Inflammatory macrophage treated with lipopolysaccharide for 1 hour (primary cell): ENCODE measurements at regions not wholly inside any gene's neighbourhood (a gene's known extent, or its start where the extent isn't known, plus 50 kb on each side); places are given as distances from the start of the nearest gene placed in this dataset.
"Not testable (repeated sequence)": the region's sequence is repeated elsewhere in the genome, so short reads cannot be mapped to it uniquely, and the experiment has no call there.

Experiments
- DNase-seq, 2 donors: peaks; one replicate each; pipeline ENCODE4 v3.0.0-alpha.2; 2020 to 2022

DNA sequence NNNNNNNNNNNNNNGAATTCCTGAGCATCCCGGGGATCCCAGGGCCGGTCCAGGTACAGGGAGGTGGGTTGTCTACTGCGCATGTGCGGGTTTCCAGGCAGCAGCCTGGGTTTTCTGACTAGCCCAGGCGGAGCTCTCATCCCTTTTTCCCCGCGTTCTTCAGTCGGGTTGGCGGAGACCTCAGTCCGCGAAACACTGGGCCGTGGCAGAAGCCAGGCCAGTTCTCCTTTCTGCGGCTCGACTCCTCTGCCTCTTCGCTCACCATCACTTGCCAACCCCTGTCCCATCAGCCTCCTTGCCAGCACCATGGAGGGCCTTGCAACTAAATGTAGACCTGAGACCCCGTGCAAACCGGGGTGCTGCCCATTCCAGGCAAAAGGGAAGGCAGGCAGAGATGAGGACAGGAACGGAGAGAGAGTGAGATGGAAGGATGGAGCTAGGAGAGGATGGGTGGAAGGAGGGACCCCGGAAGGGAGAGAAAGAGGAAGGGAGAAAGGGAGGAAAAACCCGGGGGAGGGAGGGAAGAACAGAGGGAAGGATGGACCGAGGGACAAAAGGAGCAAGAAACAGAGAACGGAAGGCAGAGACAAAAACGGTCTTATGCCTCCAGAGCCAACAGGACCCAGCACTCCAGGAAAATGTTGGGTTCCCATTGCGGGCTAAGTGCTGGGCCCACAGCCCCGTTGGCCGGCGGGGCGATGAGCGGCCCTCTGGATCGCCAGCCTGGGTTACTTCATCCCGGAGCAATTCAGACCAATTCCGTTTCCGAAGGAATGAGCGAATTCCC, 445.4 kb upstream of the DEFB115 start:
- DNase-seq: peak; percentile 51 to 74

- no peak for DNase-seq
Measured at GRCh38 chr20:30812739-30813411, 444.6 kb upstream of the DEFB115 start.

DNA sequence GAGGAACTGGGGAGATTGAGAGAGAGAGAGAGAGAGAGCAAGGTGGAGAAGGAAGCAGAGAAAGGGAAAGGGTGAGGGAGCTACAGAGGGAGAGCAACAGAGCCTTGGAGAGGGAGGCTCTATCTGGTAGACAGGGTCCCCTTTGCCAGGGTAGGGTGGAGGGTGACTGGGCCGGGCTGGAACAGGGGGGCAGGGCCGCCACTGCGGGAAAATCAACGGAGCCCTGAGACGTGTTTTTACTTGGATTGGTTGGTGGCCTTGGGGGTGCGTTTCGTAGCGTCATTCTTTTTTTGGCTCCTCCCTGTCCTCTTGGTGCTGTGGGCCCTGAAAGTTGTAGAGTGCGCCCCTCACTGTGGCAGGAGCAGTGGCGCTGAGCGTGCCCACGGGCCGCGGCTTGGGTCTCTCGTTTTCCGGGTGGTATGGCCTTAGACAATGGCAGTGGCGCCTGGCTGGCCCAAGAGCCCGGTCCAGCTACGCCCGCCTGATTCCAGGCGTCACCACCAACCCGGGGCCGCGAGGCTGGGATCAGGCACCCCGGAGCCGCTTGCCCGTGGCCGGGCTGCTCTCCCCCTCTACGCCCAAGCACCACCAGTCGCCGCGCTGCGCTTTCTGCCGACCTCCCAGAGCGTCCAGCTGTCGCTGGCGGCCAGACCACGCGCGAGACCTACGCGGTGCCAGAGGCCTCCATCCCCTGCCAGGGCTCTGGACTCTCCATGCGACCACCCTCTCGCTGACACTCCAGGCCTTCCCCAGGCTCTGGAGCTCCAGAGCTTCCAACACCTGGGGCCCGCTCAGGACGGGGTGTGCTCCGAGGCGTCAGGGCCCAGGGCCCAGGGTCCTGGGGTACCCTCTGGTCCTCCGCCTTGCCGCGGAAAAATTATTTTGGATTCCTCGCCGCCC, 443.8 kb upstream of the DEFB115 start:
- not testable (repeated sequence) for DNase-seq

GRCh38 chr20:30814312-30814639, 443.2 kb upstream of the DEFB115 start:
- DNase-seq: not testable (repeated sequence)

DNA sequence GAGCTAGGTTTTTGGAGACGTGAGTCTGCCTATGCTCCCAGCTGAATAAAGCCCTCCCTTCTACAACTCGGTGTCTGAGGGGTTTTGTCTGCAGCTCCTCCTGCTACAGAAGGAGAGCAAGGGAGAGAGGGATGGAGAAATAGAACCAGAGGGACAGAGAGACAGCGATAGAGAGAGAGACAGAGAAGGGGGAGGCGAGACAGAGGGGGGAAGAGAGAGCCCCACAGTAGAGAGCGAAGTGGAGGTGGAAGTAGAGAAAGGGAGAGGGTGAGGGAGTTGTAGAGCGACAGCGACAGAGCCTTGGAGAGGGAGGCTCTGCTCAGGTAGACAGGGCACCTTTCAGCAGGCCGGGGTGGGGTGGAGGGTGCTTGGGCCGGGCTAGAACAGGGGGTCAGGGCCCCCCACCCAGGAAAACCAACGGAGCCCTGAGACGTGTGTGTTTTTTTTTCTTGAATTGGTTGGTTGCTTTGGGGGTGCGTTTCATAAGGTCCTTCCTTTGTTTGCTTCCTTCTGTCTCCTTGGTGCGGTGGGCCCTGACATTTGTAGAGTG, 442.4 kb upstream of the DEFB115 start:
- DNase-seq: not testable (repeated sequence)

DNA sequence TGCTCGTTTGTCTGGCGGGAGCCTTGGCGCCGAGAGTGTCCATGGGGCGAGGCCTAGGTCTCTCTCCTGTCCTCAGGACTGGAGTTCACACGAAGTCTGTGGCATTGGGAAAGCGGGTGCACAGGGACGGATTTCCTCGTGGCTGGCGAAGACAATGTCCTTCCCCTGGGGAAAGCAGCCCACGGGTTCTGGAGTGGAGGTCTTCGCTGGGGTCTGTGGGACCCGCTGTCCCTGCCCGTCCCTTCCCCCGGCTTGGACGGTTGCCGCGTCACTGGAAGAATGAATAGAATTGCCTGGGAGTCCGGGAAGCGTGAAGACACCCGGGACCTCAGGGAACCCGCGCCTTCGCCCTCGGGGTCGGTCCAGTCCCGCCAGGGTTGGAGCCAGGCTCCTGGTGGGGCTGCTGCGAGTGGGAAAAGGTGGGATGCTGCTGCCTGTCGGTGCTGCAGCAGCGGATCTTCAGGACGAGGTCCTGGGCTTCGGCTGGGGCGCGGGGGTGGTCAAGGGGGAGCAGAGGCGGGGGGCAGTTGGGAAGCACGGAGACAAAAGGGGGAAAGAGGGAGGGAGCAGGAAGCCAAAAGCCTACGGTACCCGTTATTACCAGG, 441.8 kb upstream of the DEFB115 start:
- DNase-seq: no peak

- DNase-seq: no peak
Measured at GRCh38 chr20:30816182-30816645, 441.2 kb upstream of the DEFB115 start.

GRCh38 chr20:30821615-30822014, 435.8 kb upstream of the DEFB115 start:
- DNase-seq: not testable (repeated sequence)

GRCh38 chr20:30824666-30825065, 432.8 kb upstream of the DEFB115 start:
- not testable (repeated sequence) for DNase-seq

DNA sequence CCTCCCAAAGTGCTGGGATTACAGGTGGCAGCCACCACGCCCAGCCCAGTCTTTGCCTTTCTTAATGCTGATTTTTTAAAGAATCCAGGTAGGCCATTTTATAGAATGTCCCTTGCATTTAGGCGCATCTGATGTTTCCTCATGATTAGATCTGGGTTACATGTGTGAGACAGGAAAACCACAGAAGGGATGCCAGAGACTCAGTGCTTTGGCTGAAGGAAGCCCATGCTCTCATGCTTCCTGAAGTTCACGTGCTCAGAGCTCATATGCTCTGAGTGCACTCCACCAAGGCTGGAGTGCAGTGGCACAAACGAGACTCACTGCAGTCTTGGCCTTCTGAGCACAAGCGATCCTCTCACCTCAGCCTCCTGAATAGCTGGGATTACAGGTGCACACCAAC, 411.5 kb upstream of the DEFB115 start:
- not testable (repeated sequence) for DNase-seq

DNA sequence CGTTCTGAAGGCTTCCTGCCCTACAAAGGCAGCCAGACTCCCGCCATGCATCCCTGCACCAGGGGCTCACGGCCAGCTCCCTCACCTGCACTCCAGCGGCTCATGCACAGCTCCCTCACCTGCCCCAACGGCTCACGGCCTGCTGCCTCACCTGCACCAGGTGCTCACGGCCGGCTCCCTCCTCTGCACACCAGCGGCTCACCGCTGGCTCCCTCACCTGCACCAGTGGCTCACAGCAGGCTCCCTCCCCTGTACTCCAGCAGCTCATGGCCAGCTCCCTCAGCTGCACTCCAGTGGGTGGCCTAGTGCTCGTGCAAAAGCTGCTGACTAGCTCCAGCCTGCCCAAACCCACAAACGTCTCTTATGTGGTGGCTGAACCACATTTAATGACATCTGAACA, 389.2 kb upstream of the DEFB115 start:
- DNase-seq: not testable (repeated sequence)

DNA sequence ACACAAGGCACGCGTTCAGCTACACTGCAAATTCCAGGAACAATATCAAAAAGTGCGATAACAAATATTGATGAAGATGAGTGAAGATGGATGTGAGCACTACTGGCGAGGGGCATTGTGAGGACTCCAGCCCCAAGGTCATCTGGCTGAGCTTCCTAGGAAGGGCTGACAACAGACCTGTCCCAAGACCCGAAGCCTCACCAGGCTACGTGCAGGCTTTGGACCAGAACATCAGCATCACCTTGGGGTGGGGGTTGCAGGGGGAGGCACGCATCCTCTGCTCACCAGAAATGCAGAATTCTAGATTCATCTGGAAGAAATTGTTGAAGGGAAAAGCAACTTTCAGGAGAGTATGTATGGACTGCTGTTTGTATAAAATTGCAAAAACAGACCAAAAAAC, 386.3 kb upstream of the DEFB115 start:
- not testable (repeated sequence) for DNase-seq

- not testable (repeated sequence) for DNase-seq
Measured at GRCh38 chr20:30872252-30872651, 385.2 kb upstream of the DEFB115 start.

GRCh38 chr20:30875868-30876267, 381.6 kb upstream of the DEFB115 start:
- not testable (repeated sequence) for DNase-seq

GRCh38 chr20:30891400-30891799, 366.1 kb upstream of the DEFB115 start:
- DNase-seq: not testable (repeated sequence)

DNA sequence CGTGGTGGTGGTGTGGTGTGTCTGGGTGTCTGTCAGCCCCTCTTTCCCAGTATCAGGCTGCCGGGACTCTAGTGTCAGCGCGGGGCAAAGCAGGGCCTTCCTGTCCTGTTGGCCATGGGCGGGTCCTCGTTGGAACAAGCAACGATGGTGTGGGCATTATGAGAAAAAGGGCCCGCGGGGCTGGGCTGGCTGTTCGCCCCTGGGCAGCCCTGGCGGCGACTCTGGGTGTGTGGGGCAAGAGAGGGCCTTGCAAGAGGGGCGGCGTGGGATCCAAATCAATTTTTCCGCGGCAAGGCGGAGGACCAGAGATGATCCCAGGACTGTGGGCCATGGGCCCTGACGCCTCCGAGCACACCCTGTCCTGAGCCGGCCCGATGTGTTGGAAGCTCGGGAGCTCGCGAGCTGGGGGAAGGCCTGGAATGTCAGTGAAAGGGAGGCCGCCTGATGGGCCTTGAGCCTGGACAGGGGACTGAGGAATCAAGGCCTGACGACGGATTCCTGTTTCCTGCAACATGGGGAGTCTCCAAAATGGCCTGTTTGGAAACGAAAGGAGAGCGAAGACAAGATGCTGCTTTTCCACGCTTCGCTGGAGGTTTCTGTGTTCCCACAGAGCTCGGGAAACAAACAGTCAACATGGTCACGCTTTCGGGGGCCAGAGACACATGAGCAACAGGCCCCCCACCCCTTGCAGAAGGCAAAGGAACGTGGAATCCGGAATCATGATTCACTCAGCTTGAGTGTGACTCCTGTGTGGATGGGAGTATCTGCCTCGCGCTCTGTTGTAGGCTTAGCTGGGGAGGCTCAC, 364.7 kb upstream of the DEFB115 start:
- no peak for DNase-seq

- DNase-seq: not testable (repeated sequence)
Measured at GRCh38 chr20:30893346-30894314, 363.8 kb upstream of the DEFB115 start.

- not testable (repeated sequence) for DNase-seq
Measured at GRCh38 chr20:30894707-30895353, 362.6 kb upstream of the DEFB115 start.

DNA sequence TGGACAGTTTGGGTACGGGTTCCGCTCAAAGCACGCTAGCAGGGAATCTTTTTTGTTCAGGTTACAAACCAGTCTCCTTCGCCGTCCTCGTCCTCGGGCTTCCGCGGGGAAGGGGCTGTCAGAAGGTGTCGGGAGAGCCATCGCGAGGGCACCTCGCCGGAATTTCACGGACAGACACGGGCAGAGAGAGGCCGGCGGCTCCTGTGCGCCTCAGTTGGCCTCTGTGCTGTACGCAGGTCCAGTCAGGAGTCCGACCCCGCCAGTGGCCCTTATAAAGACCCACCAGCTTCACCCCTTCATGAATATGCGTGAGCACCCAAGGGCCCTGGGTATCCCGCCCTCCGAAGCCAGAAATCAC, 362.1 kb upstream of the DEFB115 start:
- DNase-seq: not testable (repeated sequence)
